ENCODE measurements at regions not wholly inside any gene's neighbourhood (a gene's known extent, or its start where the extent isn't known, plus 50 kb on each side); places are given as distances from the start of the nearest gene placed in this dataset.
A peak's percentile ranks its signal among the peaks of the same experiment; 100 is the strongest.
"Not testable (repeated sequence)": the region's sequence is repeated elsewhere in the genome, so short reads cannot be mapped to it uniquely, and the experiment has no call there.

DNA sequence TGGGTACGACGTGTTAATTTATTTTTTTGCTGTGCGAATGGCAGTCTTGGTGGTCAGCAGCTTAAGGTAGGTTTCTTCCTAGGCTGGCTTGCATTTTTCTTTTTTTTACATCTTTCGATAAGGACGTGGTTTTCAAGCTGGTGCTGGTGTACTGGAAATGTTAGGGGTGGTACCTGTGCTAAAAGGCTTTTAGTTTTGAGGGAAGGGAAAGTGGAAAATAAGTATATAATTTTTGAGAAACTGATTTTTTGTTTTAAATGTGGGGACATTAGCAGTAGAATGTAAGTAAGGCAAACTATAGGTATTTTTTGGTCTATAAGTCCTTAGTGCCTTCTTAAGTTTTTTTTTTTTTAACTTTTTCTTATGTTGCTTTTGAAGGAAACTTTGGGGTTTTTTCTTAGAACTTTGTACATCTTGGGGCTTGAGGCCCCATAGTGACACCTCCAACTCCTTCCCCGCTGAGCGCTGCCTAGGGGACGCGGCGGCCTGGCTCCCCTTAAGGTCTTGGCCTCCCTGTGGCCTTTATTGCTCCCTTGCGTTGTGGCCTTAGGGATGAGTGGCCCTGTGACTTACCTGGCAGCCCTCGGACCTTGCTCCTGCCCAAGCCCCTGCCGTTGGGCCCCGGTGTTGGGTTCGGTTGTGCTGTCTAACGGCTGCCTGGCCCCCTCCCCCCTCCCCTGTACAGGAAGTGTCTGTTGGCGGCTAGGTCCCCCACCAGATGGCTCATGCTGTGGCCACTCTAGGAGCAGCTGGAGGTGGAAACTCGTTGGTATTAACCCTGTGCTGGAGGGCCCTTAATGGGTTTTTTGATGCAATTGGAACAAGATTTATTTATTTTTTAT is 88.0 kb upstream of the RPRML start:
- Histone ChIP-seq H3K9me3 (ENCODE audit: insufficient read depth, low read length) (peaks cover 17% of the 10 kb centered on the region), H3K36me3 (ENCODE audit: insufficient read depth, insufficient read length, low read length) (peaks cover 9% of the 10 kb centered on the region), H3K4me3 (ENCODE audit: insufficient read length, low read depth) (peak overlapping the region; percentile 99), H3K4me1 (ENCODE audit: insufficient read depth, insufficient read length) (no peaks in the 10 kb centered on the region), H3K27me3 (ENCODE audit: insufficient read depth, insufficient read length) (no peaks in the 10 kb centered on the region), H3K9ac (ENCODE audit: insufficient read length, low read depth) (peak overlapping the region; percentile 98)
- no peak for TF ChIP-seq ZNF274 (IDR thresholded peaks at IDR 0.05; ENCODE audit: low read depth, low read length)
- no peak for TF ChIP-seq YY1 (IDR thresholded peaks at IDR 0.05; ENCODE audit: insufficient read depth, insufficient read length)
- TF ChIP-seq SUZ12 (IDR thresholded peaks at IDR 0.05; ENCODE audit: extremely low read depth, insufficient read depth, insufficient read length): no peak
- peak; percentile 68 for DNase-seq (ENCODE audit: low read depth, low spot score)

DNA sequence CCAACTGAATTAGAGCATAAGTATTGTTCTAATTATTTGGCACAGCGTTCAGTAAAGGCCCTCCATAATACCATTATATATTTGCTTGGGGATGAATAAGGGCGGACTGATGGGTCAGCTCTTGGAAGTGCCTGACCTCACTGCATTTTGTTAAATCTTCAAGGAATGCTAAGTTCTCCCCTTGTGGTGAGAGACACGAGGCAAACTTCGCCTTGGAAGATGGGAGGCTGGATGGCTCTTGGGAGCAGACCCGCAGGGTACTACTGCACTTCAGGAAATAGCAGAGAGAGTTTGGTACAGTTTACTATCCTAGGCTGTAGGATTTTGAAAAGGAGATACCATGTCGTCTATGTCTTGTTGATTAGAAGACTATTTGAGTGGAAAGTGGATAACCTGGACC is 87.0 kb upstream of the RPRML start:
- Histone ChIP-seq H3K4me1 (ENCODE audit: insufficient read depth, insufficient read length) (no peaks in the 10 kb centered on the region), H3K27me3 (ENCODE audit: insufficient read depth, insufficient read length) (no peaks in the 10 kb centered on the region), H3K9me3 (ENCODE audit: insufficient read depth, low read length) (peaks cover 17% of the 10 kb centered on the region), H3K36me3 (ENCODE audit: insufficient read depth, insufficient read length, low read length) (peaks cover 9% of the 10 kb centered on the region), H3K4me3 (ENCODE audit: insufficient read length, low read depth) (no peak overlapping the region), H3K9ac (ENCODE audit: insufficient read length, low read depth) (no peak overlapping the region)
- TF ChIP-seq SUZ12 (IDR thresholded peaks at IDR 0.05; ENCODE audit: extremely low read depth, insufficient read depth, insufficient read length): no peak
- no peak for TF ChIP-seq YY1 (IDR thresholded peaks at IDR 0.05; ENCODE audit: insufficient read depth, insufficient read length)
- TF ChIP-seq ZNF274 (IDR thresholded peaks at IDR 0.05; ENCODE audit: low read depth, low read length): no peak
- DNase-seq (ENCODE audit: low read depth, low spot score): no peak

GRCh38 chr17:47064684-47065083 is 85.6 kb upstream of the RPRML start:
- Histone ChIP-seq H3K36me3 (ENCODE audit: insufficient read depth, insufficient read length, low read length) (peaks cover 9% of the 10 kb centered on the region), H3K9ac (ENCODE audit: insufficient read length, low read depth) (no peak overlapping the region), H3K4me3 (ENCODE audit: insufficient read length, low read depth) (no peak overlapping the region), H3K27me3 (ENCODE audit: insufficient read depth, insufficient read length) (no peaks in the 10 kb centered on the region), H3K4me1 (ENCODE audit: insufficient read depth, insufficient read length) (no peaks in the 10 kb centered on the region), H3K9me3 (ENCODE audit: insufficient read depth, low read length) (peaks cover 17% of the 10 kb centered on the region)
- no peak for DNase-seq (ENCODE audit: low read depth, low spot score)
- no peak for TF ChIP-seq SUZ12 (IDR thresholded peaks at IDR 0.05; ENCODE audit: extremely low read depth, insufficient read depth, insufficient read length)
- TF ChIP-seq YY1 (IDR thresholded peaks at IDR 0.05; ENCODE audit: insufficient read depth, insufficient read length): no peak
- no peak for TF ChIP-seq ZNF274 (IDR thresholded peaks at IDR 0.05; ENCODE audit: low read depth, low read length)

DNA sequence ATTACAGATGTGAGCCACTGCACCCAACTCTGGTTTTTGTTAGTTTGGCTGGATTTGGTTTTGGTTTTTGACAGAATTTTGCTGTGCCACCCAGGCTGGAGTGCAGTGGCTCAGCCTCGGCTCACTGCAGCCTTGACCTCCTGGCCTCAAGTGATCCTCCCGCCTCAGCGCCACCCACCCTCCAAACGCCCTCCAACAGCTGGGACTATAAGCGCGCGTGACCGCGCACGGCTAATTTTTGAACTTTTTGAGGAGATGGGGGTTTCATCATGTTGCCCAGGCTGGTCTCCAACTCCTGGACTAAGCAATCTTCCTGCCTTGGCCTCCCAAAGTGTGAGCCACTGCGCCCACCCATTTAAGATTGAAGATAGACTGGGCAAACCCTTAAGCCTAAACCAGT is 84.4 kb upstream of the RPRML start:
- H3K9me3 ChIP-seq (ENCODE audit: insufficient read depth, low read length): peaks cover 17% of the 10 kb centered on the region

DNA sequence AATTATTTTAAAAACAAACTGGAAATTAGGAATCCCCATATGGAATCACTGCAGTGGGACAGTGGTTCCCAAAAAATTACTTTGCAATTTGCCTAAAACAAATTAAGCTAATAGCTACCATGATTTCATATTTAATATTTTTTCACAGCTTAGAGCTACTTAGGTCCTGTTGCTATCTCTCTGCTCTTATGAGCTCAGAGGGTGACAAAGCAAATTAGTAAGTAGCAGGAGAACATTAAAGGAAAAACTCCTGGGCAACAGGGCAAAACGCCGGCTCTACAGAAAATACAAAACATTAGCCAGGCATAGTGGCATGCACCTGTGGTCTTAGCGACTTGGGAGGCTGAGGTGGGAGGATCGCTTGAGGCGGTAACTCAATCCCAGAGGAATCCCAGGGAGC is 83.8 kb upstream of the RPRML start:
- H3K9ac ChIP-seq (ENCODE audit: insufficient read length, low read depth); H3K4me3 ChIP-seq (ENCODE audit: insufficient read length, low read depth); DNase-seq (ENCODE audit: low read depth, low spot score); H3K36me3 ChIP-seq (ENCODE audit: insufficient read depth, insufficient read length, low read length); H3K27me3 ChIP-seq (ENCODE audit: insufficient read depth, insufficient read length); H3K4me1 ChIP-seq (ENCODE audit: insufficient read depth, insufficient read length): not testable (repeated sequence)
- H3K9me3 ChIP-seq (ENCODE audit: insufficient read depth, low read length): peaks cover 17% of the 10 kb centered on the region

More for the DNA sequence above, 84.4 kb upstream of the RPRML start:
- DNase-seq (ENCODE audit: low read depth, low spot score): no peak
- no peaks in the 10 kb centered on the region for H3K27me3 ChIP-seq (ENCODE audit: insufficient read depth, insufficient read length)
- H3K4me3 ChIP-seq (ENCODE audit: insufficient read length, low read depth): no peak overlapping the region
- TF ChIP-seq ZNF274 (IDR thresholded peaks at IDR 0.05; ENCODE audit: low read depth, low read length) (no peak), SUZ12 (IDR thresholded peaks at IDR 0.05; ENCODE audit: extremely low read depth, insufficient read depth, insufficient read length) (no peak), YY1 (IDR thresholded peaks at IDR 0.05; ENCODE audit: insufficient read depth, insufficient read length) (no peak)
- H3K9ac ChIP-seq (ENCODE audit: insufficient read length, low read depth): no peak overlapping the region
- peaks cover 9% of the 10 kb centered on the region for H3K36me3 ChIP-seq (ENCODE audit: insufficient read depth, insufficient read length, low read length)
- H3K4me1 ChIP-seq (ENCODE audit: insufficient read depth, insufficient read length): no peaks in the 10 kb centered on the region

- not testable (repeated sequence) for DNase-seq (ENCODE audit: low read depth, low spot score); H3K9me3 ChIP-seq (ENCODE audit: insufficient read depth, low read length); H3K27me3 ChIP-seq (ENCODE audit: insufficient read depth, insufficient read length); H3K4me1 ChIP-seq (ENCODE audit: insufficient read depth, insufficient read length); H3K4me3 ChIP-seq (ENCODE audit: insufficient read length, low read depth); H3K9ac ChIP-seq (ENCODE audit: insufficient read length, low read depth)
- H3K36me3 ChIP-seq (ENCODE audit: insufficient read depth, insufficient read length, low read length): peaks cover 18% of the 10 kb centered on the region
Observed at GRCh38 chr17:47060005-47060404, 81.0 kb upstream of the RPRML start.

GRCh38 chr17:47057830-47058229 is 78.8 kb upstream of the RPRML start:
- peaks cover 15% of the 10 kb centered on the region for H3K36me3 ChIP-seq (ENCODE audit: insufficient read depth, insufficient read length, low read length)
- TF ChIP-seq SUZ12 (IDR thresholded peaks at IDR 0.05; ENCODE audit: extremely low read depth, insufficient read depth, insufficient read length) (no peak), ZNF274 (IDR thresholded peaks at IDR 0.05; ENCODE audit: low read depth, low read length) (no peak), YY1 (IDR thresholded peaks at IDR 0.05; ENCODE audit: insufficient read depth, insufficient read length) (no peak)
- no peaks in the 10 kb centered on the region; the same call in 1 of the 2 replicates for H3K9me3 ChIP-seq (ENCODE audit: insufficient read depth, low read length)
- H3K4me3 ChIP-seq (ENCODE audit: insufficient read length, low read depth): no peak overlapping the region
- no peak overlapping the region for H3K9ac ChIP-seq (ENCODE audit: insufficient read length, low read depth)
- no peak for DNase-seq (ENCODE audit: low read depth, low spot score)
- H3K27me3 ChIP-seq (ENCODE audit: insufficient read depth, insufficient read length): no peaks in the 10 kb centered on the region
- H3K4me1 ChIP-seq (ENCODE audit: insufficient read depth, insufficient read length): no peaks in the 10 kb centered on the region

- H3K27me3 ChIP-seq (ENCODE audit: insufficient read depth, insufficient read length); H3K4me1 ChIP-seq (ENCODE audit: insufficient read depth, insufficient read length); H3K9ac ChIP-seq (ENCODE audit: insufficient read length, low read depth); DNase-seq (ENCODE audit: low read depth, low spot score); H3K4me3 ChIP-seq (ENCODE audit: insufficient read length, low read depth); H3K9me3 ChIP-seq (ENCODE audit: insufficient read depth, low read length): not testable (repeated sequence)
- H3K36me3 ChIP-seq (ENCODE audit: insufficient read depth, insufficient read length, low read length): peaks cover 15% of the 10 kb centered on the region
Observed at GRCh38 chr17:47057279-47057678, 78.2 kb upstream of the RPRML start.

DNA sequence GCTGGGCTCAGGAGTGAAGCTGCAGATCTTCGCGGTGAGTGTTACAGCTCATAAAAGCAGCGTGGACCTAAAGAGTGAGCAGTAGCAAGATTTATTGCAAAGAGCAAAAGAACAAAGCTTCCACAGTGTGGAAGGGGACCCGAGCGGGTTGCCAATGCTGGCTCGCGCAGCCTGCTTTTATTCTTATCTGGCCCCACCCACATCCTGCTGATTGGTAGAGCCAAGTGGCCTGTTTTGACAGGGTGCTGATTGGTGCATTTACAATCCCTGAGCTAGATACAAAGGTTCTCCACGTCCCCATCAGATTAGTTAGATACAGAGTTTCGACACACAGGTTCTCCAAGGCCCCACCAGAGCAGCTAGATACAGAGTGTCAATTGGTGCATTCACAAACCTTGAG is 77.6 kb upstream of the RPRML start:
- not testable (repeated sequence) for H3K4me3 ChIP-seq (ENCODE audit: insufficient read length, low read depth); H3K4me1 ChIP-seq (ENCODE audit: insufficient read depth, insufficient read length); H3K27me3 ChIP-seq (ENCODE audit: insufficient read depth, insufficient read length); DNase-seq (ENCODE audit: low read depth, low spot score); H3K9me3 ChIP-seq (ENCODE audit: insufficient read depth, low read length); H3K9ac ChIP-seq (ENCODE audit: insufficient read length, low read depth)
- peaks cover 15% of the 10 kb centered on the region for H3K36me3 ChIP-seq (ENCODE audit: insufficient read depth, insufficient read length, low read length)

Data from NT2/D1 (cell line).